HAP-1 (cell line): ENCODE measurements at regions not wholly inside any gene's neighbourhood (a gene's known extent, or its start where the extent isn't known, plus 50 kb on each side); places are given as distances from the start of the nearest gene placed in this dataset.

Experiments used
- DNase-seq, 2 experiments: peaks; one replicate each; pipeline ENCODE4 v3.0.0-alpha.2; 2016 to 2020; ENCODE audit warnings: low spot score in 2 of 2
- H3K27me3 ChIP-seq: fragments of 250-450 bp; sonication (Bioruptor Pico); 2 replicates; pipeline ENCODE4 v1.5.1; 2020; ENCODE audit warnings: low read depth, mild to moderate bottlenecking, moderate library complexity
- H3K36me3 ChIP-seq: fragments of 250-450 bp; sonication (Bioruptor Pico); replicated peaks from 2 replicates; pipeline ENCODE4 v1.5.1; 2020; ENCODE audit warnings: mild to moderate bottlenecking
- H3K4me1 ChIP-seq: fragments of 250-450 bp; sonication (Bioruptor Pico); 2 replicates; pipeline ENCODE4 v1.5.1; 2020; ENCODE audit warnings: mild to moderate bottlenecking
- H3K4me3 ChIP-seq: fragments of 250-450 bp; sonication (Bioruptor Pico); 2 replicates; pipeline ENCODE4 v1.5.1; 2020; ENCODE audit warnings: mild to moderate bottlenecking, moderate library complexity
- H3K9me3 ChIP-seq: fragments of 250-450 bp; sonication (Bioruptor Pico); 2 replicates; pipeline ENCODE4 v1.5.1; 2020; ENCODE audit warnings: mild to moderate bottlenecking, moderate library complexity
- in situ Hi-C: fragments of 300-500 bp; cut with MboI; formaldehyde crosslinking; loops from 3 replicates; pipeline ENCODE4 v1.14.3; 2020; ENCODE audit warnings: low sequenced_read_pairs, inconsistent platforms, mixed read lengths

GRCh38 chr12:68447797-68448260 lies 115.7 kb upstream of the MDM1 start:
- DNase-seq = no peak
- H3K27me3 ChIP-seq = no peaks in the 10 kb centered on the region
- H3K4me1 ChIP-seq = no peaks in the 10 kb centered on the region
- H3K36me3 ChIP-seq = no peaks in the 10 kb centered on the region
- in situ Hi-C loops = no loop called here
- no peaks in the 10 kb centered on the region for H3K9me3 ChIP-seq
- H3K4me3 ChIP-seq = no peak overlapping the region

- H3K4me3 ChIP-seq = no peak overlapping the region
- H3K27me3 ChIP-seq = no peaks in the 10 kb centered on the region
- H3K36me3 ChIP-seq = no peaks in the 10 kb centered on the region
- H3K4me1 ChIP-seq = no peaks in the 10 kb centered on the region
- H3K9me3 ChIP-seq = no peaks in the 10 kb centered on the region
- no peak for DNase-seq
- in situ Hi-C loops = no loop called here
Measured at GRCh38 chr12:68449196-68449595, 117.0 kb upstream of the MDM1 start.

GRCh38 chr12:68450947-68451260 lies 118.7 kb upstream of the MDM1 start:
- in situ Hi-C loops = no loop called here
- H3K36me3 ChIP-seq = no peaks in the 10 kb centered on the region
- H3K27me3 ChIP-seq = peaks cover 7% of the 10 kb centered on the region
- H3K9me3 ChIP-seq = no peaks in the 10 kb centered on the region
- DNase-seq = no peak
- H3K4me1 ChIP-seq = no peaks in the 10 kb centered on the region
- H3K4me3 ChIP-seq = no peak overlapping the region

GRCh38 chr12:68451261-68452077 lies 119.3 kb upstream of the MDM1 start:
- DNase-seq = no peak
- H3K4me3 ChIP-seq = no peak overlapping the region
- no peaks in the 10 kb centered on the region for H3K36me3 ChIP-seq
- no peaks in the 10 kb centered on the region for H3K9me3 ChIP-seq
- no peaks in the 10 kb centered on the region for H3K4me1 ChIP-seq
- in situ Hi-C loops = no loop called here
- H3K27me3 ChIP-seq = peaks cover 7% of the 10 kb centered on the region

- Histone ChIP-seq H3K27me3 (peaks cover 7% of the 10 kb centered on the region), H3K36me3 (no peaks in the 10 kb centered on the region), H3K4me3 (no peak overlapping the region), H3K9me3 (no peaks in the 10 kb centered on the region), H3K4me1 (no peaks in the 10 kb centered on the region)
- in situ Hi-C loops = no loop called here
- DNase-seq = no peak
Measured at GRCh38 chr12:68452078-68452715, 120.0 kb upstream of the MDM1 start.

- H3K4me1 ChIP-seq = no peaks in the 10 kb centered on the region
- H3K27me3 ChIP-seq = peaks cover 7% of the 10 kb centered on the region
- no peak for DNase-seq
- in situ Hi-C loops = no loop called here
- no peaks in the 10 kb centered on the region for H3K9me3 ChIP-seq
- no peaks in the 10 kb centered on the region for H3K36me3 ChIP-seq
- H3K4me3 ChIP-seq = no peak overlapping the region
Measured at GRCh38 chr12:68453278-68453677, 121.1 kb upstream of the MDM1 start.

GRCh38 chr12:68453876-68454275 lies 121.7 kb upstream of the MDM1 start:
- no peaks in the 10 kb centered on the region for H3K36me3 ChIP-seq
- in situ Hi-C loops = no loop called here

GRCh38 chr12:68454892-68455291 lies 122.7 kb upstream of the MDM1 start:
- H3K27me3 ChIP-seq = peaks cover 7% of the 10 kb centered on the region
- H3K36me3 ChIP-seq = no peaks in the 10 kb centered on the region
- H3K4me3 ChIP-seq = no peak overlapping the region
- no peak for DNase-seq
- H3K9me3 ChIP-seq = no peaks in the 10 kb centered on the region
- no peaks in the 10 kb centered on the region for H3K4me1 ChIP-seq
- in situ Hi-C loops = no loop called here

More at GRCh38 chr12:68453876-68454275, 121.7 kb upstream of the MDM1 start:
- no peak for DNase-seq
- no peak overlapping the region for H3K4me3 ChIP-seq
- H3K27me3 ChIP-seq = peaks cover 7% of the 10 kb centered on the region
- H3K4me1 ChIP-seq = no peaks in the 10 kb centered on the region
- no peaks in the 10 kb centered on the region for H3K9me3 ChIP-seq

- Histone ChIP-seq H3K9me3 (no peaks in the 10 kb centered on the region), H3K27me3 (peaks cover 7% of the 10 kb centered on the region), H3K4me1 (no peaks in the 10 kb centered on the region), H3K4me3 (no peak overlapping the region), H3K36me3 (no peaks in the 10 kb centered on the region)
- no peak for DNase-seq
- in situ Hi-C loops = no loop called here
Measured at GRCh38 chr12:68455691-68456345, 123.7 kb upstream of the MDM1 start.

- H3K27me3 ChIP-seq = peaks cover 7% of the 10 kb centered on the region
- DNase-seq = no peak
- H3K9me3 ChIP-seq = no peaks in the 10 kb centered on the region
- H3K4me3 ChIP-seq = no peak overlapping the region
- H3K36me3 ChIP-seq = no peaks in the 10 kb centered on the region
- no peaks in the 10 kb centered on the region for H3K4me1 ChIP-seq
- in situ Hi-C loops = no loop called here
Measured at GRCh38 chr12:68458866-68459265, 126.7 kb upstream of the MDM1 start.

GRCh38 chr12:68460236-68460635 lies 128.1 kb upstream of the MDM1 start:
- no peaks in the 10 kb centered on the region for H3K36me3 ChIP-seq
- DNase-seq = no peak
- no peaks in the 10 kb centered on the region for H3K4me1 ChIP-seq
- H3K9me3 ChIP-seq = no peaks in the 10 kb centered on the region
- H3K4me3 ChIP-seq = no peak overlapping the region
- in situ Hi-C loops = no loop called here
- no peaks in the 10 kb centered on the region; the same call in 1 of the 2 replicates for H3K27me3 ChIP-seq

GRCh38 chr12:68461645-68462044 lies 129.5 kb upstream of the MDM1 start:
- peaks cover 3% of the 10 kb centered on the region for H3K4me1 ChIP-seq
- DNase-seq = no peak
- in situ Hi-C loops = no loop called here
- no peaks in the 10 kb centered on the region for H3K36me3 ChIP-seq
- no peak overlapping the region for H3K4me3 ChIP-seq
- H3K9me3 ChIP-seq = no peaks in the 10 kb centered on the region
- no peaks in the 10 kb centered on the region for H3K27me3 ChIP-seq

- Histone ChIP-seq H3K9me3 (no peaks in the 10 kb centered on the region), H3K4me1 (peaks cover 3% of the 10 kb centered on the region), H3K36me3 (no peaks in the 10 kb centered on the region), H3K27me3 (no peaks in the 10 kb centered on the region), H3K4me3 (no peak overlapping the region)
- no peak for DNase-seq
- in situ Hi-C loops = no loop called here
Measured at GRCh38 chr12:68462803-68463202, 130.6 kb upstream of the MDM1 start.

- DNase-seq = no peak
- Histone ChIP-seq H3K27me3 (no peaks in the 10 kb centered on the region), H3K4me1 (peaks cover 3% of the 10 kb centered on the region), H3K9me3 (no peaks in the 10 kb centered on the region), H3K36me3 (no peaks in the 10 kb centered on the region), H3K4me3 (no peak overlapping the region)
- in situ Hi-C loops = no loop called here
Measured at GRCh38 chr12:68465227-68465626, 133.1 kb upstream of the MDM1 start.
